HUES6 (cell line): ENCODE measurements at regions not wholly inside any gene's neighbourhood (a gene's known extent, or its start where the extent isn't known, plus 50 kb on each side); places are given as distances from the start of the nearest gene placed in this dataset.
A peak's percentile ranks its signal among the peaks of the same experiment; 100 is the strongest.

Experiments
- H3K27ac ChIP-seq: 2 replicates; pipeline ENCODE4 v1.7.0; 2013; ENCODE audit warnings: low read depth, mild to moderate bottlenecking, low read length, inconsistent platforms
- H3K27me3 ChIP-seq: 2 replicates; pipeline ENCODE4 v1.6.1; 2013; ENCODE audit warnings: low read length; ENCODE audit not compliant: control insufficient read depth, insufficient read depth
- H3K36me3 ChIP-seq: 2 replicates; pipeline ENCODE4 v1.6.1; 2013; ENCODE audit warnings: low read length; ENCODE audit not compliant: control insufficient read depth, insufficient read depth
- H3K4me1 ChIP-seq: 2 replicates; pipeline ENCODE4 v1.6.1; 2013; ENCODE audit warnings: low read length; ENCODE audit not compliant: control insufficient read depth, insufficient read depth
- H3K4me3 ChIP-seq: 2 replicates; pipeline ENCODE4 v1.5.1; 2013; ENCODE audit warnings: low read depth, low read length
- H3K9ac ChIP-seq: one replicate; pipeline ENCODE4 v1.6.1; 2013; ENCODE audit warnings: mild to moderate bottlenecking, low read length
- H3K9me3 ChIP-seq: 2 replicates; pipeline ENCODE4 v1.6.1; 2013; ENCODE audit warnings: low read depth, low read length; ENCODE audit not compliant: control insufficient read depth, insufficient read depth

- H3K36me3 ChIP-seq = no peaks in the 10 kb centered on the region
- H3K27me3 ChIP-seq = no peaks in the 10 kb centered on the region
- peaks cover 7% of the 10 kb centered on the region; the same call in 1 of the 2 replicates for H3K9me3 ChIP-seq
- H3K9ac ChIP-seq = peak overlapping the region; percentile 26
- peaks cover 31% of the 10 kb centered on the region for H3K4me1 ChIP-seq
- peak overlapping the region; percentile 33 for H3K4me3 ChIP-seq
- no peak overlapping the region; the same call in 1 of the 2 replicates for H3K27ac ChIP-seq
Observed at GRCh38 chr10:10798102-10798863, 219.4 kb upstream of the CELF2 start.

- peak overlapping the region; percentile 33 for H3K4me3 ChIP-seq
- H3K27me3 ChIP-seq = no peaks in the 10 kb centered on the region
- no peaks in the 10 kb centered on the region for H3K36me3 ChIP-seq
- no peak overlapping the region; the same call in 1 of the 2 replicates for H3K27ac ChIP-seq
- peaks cover 30% of the 10 kb centered on the region for H3K4me1 ChIP-seq
- peak overlapping the region; percentile 26 for H3K9ac ChIP-seq
- H3K9me3 ChIP-seq = peaks cover 7% of the 10 kb centered on the region; the same call in 1 of the 2 replicates
Observed at GRCh38 chr10:10798864-10799192, 218.8 kb upstream of the CELF2 start.

- H3K27ac ChIP-seq = no peak overlapping the region
- no peaks in the 10 kb centered on the region for H3K27me3 ChIP-seq
- H3K36me3 ChIP-seq = no peaks in the 10 kb centered on the region
- H3K4me1 ChIP-seq = peaks cover 29% of the 10 kb centered on the region
- H3K9ac ChIP-seq = no peak overlapping the region
- peaks cover 7% of the 10 kb centered on the region; the same call in 1 of the 2 replicates for H3K9me3 ChIP-seq
- no peak overlapping the region for H3K4me3 ChIP-seq
Observed at GRCh38 chr10:10800961-10801360, 216.7 kb upstream of the CELF2 start.

GRCh38 chr10:10803278-10803677 lies 214.4 kb upstream of the CELF2 start:
- Histone ChIP-seq H3K4me1 (peaks cover 11% of the 10 kb centered on the region), H3K27me3 (no peaks in the 10 kb centered on the region), H3K27ac (no peak overlapping the region), H3K9ac (no peak overlapping the region), H3K36me3 (no peaks in the 10 kb centered on the region), H3K4me3 (no peak overlapping the region), H3K9me3 (peaks cover 7% of the 10 kb centered on the region; the same call in 1 of the 2 replicates)

- no peak overlapping the region for H3K27ac ChIP-seq
- H3K4me1 ChIP-seq = 0 out of 2 replicates have a peak, but pooled peaks cover 5% of the 10 kb centered on the region
- H3K9me3 ChIP-seq = peaks cover 7% of the 10 kb centered on the region; the same call in 1 of the 2 replicates
- H3K9ac ChIP-seq = no peak overlapping the region
- H3K27me3 ChIP-seq = no peaks in the 10 kb centered on the region
- H3K36me3 ChIP-seq = no peaks in the 10 kb centered on the region
- no peak overlapping the region for H3K4me3 ChIP-seq
Observed at GRCh38 chr10:10804061-10804460, 213.6 kb upstream of the CELF2 start.

- no peak overlapping the region for H3K4me3 ChIP-seq
- no peaks in the 10 kb centered on the region for H3K27me3 ChIP-seq
- 0 out of 2 replicates have a peak, but pooled peaks cover 5% of the 10 kb centered on the region for H3K4me1 ChIP-seq
- H3K9ac ChIP-seq = no peak overlapping the region
- no peaks in the 10 kb centered on the region for H3K36me3 ChIP-seq
- peaks cover 7% of the 10 kb centered on the region; the same call in 1 of the 2 replicates for H3K9me3 ChIP-seq
- H3K27ac ChIP-seq = no peak overlapping the region
Observed at GRCh38 chr10:10804998-10805740, 212.5 kb upstream of the CELF2 start.

GRCh38 chr10:10807106-10807505 lies 210.6 kb upstream of the CELF2 start:
- H3K9me3 ChIP-seq = no peaks in the 10 kb centered on the region
- no peaks in the 10 kb centered on the region for H3K27me3 ChIP-seq
- no peak overlapping the region for H3K27ac ChIP-seq
- 0 out of 2 replicates have a peak, but pooled peaks cover 5% of the 10 kb centered on the region for H3K4me1 ChIP-seq
- H3K9ac ChIP-seq = no peak overlapping the region
- no peak overlapping the region for H3K4me3 ChIP-seq
- H3K36me3 ChIP-seq = no peaks in the 10 kb centered on the region

- Histone ChIP-seq H3K4me1 (no peaks in the 10 kb centered on the region), H3K27me3 (no peaks in the 10 kb centered on the region), H3K4me3 (no peak overlapping the region)
Observed at GRCh38 chr10:10811562-10811961, 206.1 kb upstream of the CELF2 start.

GRCh38 chr10:10813656-10814055 lies 204.0 kb upstream of the CELF2 start:
- peaks cover 5% of the 10 kb centered on the region; the same call in 1 of the 2 replicates for H3K9me3 ChIP-seq
- H3K4me1 ChIP-seq = no peaks in the 10 kb centered on the region
- H3K4me3 ChIP-seq = no peak overlapping the region
- no peaks in the 10 kb centered on the region for H3K27me3 ChIP-seq
- no peak overlapping the region for H3K9ac ChIP-seq
- no peak overlapping the region for H3K27ac ChIP-seq
- H3K36me3 ChIP-seq = no peaks in the 10 kb centered on the region

More at GRCh38 chr10:10811562-10811961, 206.1 kb upstream of the CELF2 start:
- H3K9me3 ChIP-seq = no peaks in the 10 kb centered on the region; the same call in 1 of the 2 replicates
- no peak overlapping the region for H3K27ac ChIP-seq
- H3K9ac ChIP-seq = no peak overlapping the region
- H3K36me3 ChIP-seq = no peaks in the 10 kb centered on the region

GRCh38 chr10:10814069-10814468 lies 203.6 kb upstream of the CELF2 start:
- Histone ChIP-seq H3K27ac (no peak overlapping the region), H3K4me3 (no peak overlapping the region), H3K4me1 (no peaks in the 10 kb centered on the region), H3K36me3 (no peaks in the 10 kb centered on the region), H3K9ac (no peak overlapping the region), H3K9me3 (peaks cover 5% of the 10 kb centered on the region; the same call in 1 of the 2 replicates), H3K27me3 (no peaks in the 10 kb centered on the region)

- Histone ChIP-seq H3K4me3 (no peak overlapping the region), H3K27me3 (no peaks in the 10 kb centered on the region), H3K9me3 (peaks cover 11% of the 10 kb centered on the region; the same call in 1 of the 2 replicates), H3K9ac (no peak overlapping the region), H3K36me3 (no peaks in the 10 kb centered on the region), H3K4me1 (no peaks in the 10 kb centered on the region), H3K27ac (no peak overlapping the region)
Observed at GRCh38 chr10:10816447-10816846, 201.2 kb upstream of the CELF2 start.
